ELF-1 (cell line): ENCODE measurements at regions not wholly inside any gene's neighbourhood (a gene's known extent, or its start where the extent isn't known, plus 50 kb on each side); places are given as distances from the start of the nearest gene placed in this dataset.

Experiments used
- DNase-seq: peaks from one replicate; pipeline ENCODE4 v3.0.0-alpha.2; 2016; ENCODE audit warnings: low read depth, low spot score

DNA sequence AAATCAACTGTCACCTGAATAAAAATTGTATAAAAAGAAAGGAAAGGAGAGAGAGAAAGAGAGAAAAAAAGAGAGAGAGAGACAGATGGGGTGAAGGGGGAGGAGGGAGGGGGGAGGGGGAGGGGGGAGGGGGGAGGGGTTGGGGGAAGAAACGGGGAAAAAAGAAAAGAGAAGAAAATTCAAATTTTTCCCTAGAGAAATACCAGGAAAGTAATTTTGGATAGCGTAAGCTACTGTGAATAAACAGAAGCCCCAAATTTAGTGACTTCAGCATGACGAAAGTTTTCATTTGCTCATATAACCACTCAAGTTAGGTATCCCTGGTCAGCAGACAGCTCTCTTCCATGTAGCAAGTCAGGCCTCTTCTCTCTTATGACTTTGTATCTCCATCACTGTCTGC lies 289.4 kb upstream of the MYOCD start:
- DNase-seq: no peak

DNA sequence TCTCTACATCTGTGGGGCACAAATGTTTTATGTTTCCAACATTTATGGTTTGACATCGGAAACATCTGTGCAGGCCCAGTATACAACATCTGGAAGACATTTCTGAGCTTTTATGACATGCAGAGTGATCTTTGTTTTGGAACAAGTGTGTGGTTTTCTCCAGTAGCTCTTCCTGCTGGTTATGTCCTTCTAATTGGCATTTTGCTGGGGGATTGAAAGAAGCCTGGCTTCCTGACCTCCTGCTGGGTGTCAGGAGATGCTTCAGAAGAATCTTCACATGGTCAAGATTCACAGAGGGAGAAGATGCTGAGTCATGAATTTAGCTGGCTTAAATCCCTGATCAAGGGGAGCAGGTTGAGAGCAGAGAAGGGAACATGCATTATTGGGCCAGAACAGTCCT lies 279.5 kb upstream of the MYOCD start:
- DNase-seq: no peak

DNA sequence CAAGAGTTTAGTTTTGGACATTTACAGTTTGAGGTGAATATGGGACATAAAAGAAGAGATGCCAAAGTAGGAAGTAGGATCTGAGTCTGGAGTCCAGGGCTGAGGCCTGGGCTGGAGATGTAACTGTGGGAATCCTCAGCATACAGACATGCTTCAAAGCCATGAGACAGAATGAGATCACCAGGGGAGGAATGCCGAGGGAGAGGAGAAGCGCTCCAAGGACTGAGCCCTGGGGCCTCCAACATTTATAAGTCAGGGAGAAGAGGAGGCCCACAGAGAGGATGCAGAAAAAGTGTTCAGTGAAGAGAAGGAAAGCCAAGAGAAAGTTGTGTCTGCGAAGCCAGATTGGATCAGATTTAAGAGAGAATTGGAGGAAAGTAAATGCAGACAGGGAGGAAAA lies 277.5 kb upstream of the MYOCD start:
- DNase-seq: peak; percentile 46

DNA sequence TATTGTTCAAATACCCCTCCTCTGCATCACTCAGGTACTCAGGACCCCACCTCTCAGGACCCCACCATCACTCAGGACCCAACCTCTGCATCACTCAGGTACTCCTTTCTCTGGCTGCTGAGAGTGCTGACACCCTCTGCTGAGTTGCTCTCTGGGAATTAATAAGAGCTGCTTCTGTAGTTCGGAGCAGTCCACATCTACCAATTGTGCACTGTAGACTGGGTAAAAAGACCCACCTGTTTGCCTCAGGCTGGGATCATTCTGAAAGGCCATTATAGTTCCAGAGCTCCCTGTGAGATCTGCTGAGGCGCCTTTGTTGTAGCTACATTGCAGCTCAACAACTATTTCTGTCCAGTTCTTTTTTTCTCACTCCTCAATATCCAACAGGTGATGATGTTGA lies 276.3 kb upstream of the MYOCD start:
- DNase-seq: no peak

DNA sequence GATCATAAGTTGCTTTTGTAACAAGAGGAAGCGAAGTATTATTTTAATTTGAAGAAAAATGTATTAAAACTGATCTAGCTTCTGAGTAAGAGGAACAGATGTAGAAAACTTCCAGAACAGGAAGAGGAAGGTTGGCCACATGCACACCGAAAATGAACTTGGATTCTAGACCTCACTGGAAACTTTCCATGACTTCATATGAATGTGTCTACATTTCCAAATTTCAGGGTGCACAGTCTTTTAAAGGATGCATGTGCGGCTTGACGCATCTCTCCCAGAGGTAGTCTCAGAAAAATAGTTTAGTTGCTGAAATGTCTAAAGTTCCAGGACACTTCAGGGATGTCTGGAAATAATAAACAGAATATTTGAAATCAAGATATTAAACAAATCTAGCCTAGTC lies 275.1 kb upstream of the MYOCD start:
- no peak for DNase-seq

DNA sequence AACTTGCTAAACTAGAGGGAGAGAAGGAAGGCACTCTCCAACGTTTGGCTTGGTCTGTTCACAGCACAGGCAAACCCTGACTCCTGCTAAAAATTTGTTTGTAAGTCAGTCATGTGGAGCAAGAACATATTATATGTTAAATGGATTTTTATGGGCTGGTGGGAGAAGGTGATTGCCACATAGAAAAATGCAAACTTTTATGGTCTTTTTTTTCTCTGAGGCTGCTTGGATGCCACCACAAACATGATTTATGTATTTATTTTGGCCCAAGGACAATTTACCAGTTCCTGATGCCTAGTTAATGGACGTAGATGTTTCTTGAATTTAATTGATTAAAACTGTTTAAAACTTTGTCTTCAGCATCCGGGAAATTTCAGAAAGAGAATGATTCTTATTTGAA lies 274.2 kb upstream of the MYOCD start:
- no peak for DNase-seq

DNA sequence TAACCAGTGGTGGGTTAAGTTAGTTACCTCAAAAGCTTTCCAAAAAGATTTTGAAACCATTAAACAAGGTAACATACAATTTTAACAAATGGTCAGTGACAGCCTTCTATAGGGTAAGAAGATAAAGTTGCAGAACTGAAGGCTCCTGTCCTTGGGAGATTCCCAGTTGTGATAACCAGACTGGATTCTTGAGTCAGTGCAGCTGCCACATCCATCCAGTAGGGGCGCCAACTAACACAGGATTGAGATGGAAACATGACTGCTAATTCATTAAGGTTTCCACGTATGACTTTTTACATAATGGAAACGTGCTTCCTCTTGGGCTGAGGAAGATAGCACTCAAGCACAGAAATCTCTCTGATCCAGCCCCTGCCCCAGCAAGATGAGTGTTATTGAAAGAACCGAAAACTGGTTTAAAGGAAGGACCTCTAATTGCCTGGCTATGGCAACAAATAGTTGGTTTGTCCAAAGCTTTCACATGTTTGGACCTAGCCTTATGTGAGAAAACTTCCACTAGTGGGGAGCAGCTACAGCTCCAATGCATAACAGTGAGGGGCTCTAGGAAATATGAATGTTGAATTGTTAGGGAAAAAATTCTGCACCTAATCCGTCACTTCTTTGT lies 269.8 kb upstream of the MYOCD start:
- DNase-seq: peak; percentile 32

DNA sequence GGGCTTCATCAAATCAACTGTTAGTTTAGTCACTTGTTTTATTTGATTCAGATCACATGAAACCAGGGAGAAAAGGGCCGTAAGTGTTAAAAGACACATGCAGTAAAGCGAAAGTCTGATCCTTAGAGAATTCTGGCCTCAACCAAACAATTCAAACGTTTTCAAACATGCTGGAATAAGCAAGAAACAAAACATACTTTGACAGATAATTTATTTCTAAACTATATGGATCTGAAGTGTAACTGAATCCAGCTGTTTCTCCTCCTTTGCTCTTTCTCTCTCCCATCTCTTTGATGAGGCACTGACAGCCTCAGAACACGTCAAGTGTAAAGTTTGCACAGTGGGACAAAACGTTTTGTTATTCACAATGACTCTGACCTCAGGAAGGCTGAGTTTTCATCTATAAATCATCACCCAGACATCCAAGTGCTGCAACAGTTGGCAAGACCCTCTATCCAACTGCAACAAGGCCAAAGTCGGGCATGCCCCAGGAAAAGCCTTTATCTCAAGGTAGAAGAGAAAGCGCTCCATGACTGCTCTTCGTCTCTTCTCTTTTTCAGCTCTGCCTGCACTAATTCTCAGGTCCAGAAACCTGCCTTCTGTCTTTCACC lies 267.1 kb upstream of the MYOCD start:
- DNase-seq: no peak

DNA sequence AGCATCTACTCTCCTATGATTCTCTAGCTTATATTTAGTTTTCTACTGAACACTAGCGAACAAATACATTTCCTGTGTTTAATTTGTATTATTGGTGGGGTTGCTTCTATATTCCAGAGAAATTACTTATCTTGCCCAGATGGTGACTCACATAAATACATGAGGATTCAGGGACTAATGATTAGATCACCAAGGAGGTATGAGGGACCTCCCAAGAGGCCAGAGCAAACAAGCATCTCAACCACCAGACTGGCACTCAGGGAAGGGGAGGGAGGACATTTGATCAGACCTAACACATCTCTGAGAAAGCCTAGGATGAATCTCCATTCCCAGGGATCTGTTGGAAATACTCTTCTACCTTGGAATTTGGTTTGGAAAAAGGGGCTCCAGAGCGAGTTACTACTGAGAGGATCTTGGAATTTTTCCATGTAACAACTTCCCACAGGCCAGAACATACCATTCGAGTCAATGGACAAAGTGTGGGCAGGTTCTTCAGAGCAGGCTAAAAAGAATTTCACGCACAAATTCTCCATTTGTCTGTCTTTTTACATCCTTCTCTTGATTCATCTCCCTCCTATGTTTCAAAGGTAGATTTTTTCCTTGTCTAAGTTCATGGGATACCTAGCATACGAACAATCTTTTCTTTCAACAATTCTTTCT lies 262.6 kb upstream of the MYOCD start:
- DNase-seq: no peak

DNA sequence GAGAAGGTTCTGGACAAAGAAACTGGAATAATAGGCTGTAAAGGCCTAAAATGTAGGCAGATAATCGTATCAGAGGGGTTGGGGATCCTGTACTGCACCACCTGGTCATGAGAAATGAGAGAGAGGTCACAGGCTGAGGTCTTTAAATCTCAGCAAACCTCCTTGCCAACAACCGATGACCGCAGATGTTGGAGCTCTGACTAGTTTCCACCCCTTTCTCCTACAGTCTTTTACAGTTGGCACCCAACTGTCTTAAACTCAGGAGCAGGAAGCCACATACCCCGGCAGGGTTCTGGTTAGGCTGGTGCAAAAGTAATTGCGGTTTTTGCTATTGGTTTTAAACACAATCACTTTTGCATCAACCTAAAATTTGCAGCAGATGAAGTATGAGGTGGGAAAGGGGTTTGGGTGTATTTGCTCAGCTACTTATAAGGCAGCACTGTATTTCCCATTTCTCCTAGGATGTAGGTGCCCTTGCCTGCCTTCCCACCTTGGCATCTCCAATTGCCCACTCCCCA lies 261.8 kb upstream of the MYOCD start:
- no peak for DNase-seq

DNA sequence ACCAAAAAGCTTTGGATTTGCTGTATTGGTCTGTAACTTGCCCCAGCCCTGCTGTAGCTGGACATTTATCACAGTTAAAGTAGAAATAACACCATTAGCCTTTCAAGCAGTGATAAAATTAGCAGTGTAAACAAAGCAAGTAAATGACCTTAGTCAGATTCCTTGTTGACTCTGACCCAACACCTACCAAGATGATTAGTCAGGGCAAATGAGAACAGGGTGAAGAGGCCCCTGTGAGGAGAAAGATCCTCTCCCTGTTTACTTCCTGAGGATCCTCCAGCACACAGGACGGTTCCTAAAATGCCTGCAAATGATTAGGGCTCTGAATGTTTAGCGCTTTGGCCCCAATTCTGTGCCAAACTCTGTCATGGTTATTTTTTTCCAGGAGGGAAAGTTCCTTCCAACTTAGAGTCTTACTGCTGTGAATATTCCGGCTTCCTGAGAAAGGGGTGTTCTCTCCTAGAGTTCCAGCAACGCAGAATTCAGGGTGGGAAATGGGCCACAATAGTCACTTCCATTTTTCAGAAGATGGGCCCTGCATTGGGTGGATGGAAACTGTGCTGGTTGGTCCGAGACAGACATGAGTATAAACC lies 259.0 kb upstream of the MYOCD start:
- DNase-seq: no peak

DNA sequence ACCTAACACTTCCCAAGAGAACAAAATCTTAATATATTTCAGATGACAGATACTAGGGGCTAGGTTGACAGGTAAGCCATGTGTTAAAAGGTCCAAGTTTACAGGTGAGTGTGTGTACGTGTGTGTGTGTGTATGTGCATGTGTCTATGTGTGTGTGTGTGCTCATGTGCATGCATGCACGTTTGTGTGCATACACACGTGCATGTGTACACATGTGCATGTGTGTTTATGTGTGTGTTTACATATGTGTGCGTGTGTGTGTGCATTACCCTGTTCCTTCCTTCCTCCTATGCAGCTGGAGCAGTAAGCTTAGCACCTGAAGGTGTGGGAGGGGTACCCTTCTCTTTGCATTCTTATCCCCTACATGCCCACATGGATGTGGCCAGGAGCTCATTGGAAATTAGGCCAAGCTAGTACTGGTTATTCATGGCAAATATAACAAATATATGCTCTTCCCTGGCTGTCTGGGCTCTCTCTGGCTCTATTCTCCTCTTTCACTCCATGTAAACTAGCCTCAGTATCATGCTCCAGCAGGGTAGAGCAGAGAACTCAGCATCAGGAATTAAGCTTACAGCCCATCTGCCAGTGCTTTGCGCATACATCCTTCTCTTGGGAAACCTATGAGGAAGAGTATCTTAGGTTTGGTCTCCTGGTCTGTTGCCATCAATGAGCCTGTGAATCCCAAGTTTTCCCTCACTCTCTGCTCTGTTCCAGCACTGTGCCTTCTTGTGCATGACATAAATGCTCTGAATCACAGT lies 258.0 kb upstream of the MYOCD start:
- DNase-seq: no peak

DNA sequence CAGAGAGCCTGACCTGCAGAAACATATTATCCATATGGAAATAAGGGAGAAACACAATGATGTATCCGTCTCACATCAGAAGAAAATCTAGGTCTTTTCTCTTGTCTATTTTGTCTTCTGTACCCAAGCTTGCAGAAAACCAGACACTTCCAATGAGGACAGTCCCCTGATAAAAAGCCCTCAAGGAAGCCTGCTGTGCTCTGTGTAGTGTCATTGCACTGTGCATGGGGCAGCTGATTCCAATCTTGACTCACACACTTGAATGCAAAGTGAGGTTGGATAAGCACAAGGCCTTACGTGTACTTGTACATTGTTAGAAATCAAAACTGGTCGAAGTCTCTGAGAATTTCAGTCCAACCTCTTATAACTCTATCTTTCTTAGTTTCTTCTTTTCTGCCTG lies 256.6 kb upstream of the MYOCD start:
- DNase-seq: peak; percentile 17

DNA sequence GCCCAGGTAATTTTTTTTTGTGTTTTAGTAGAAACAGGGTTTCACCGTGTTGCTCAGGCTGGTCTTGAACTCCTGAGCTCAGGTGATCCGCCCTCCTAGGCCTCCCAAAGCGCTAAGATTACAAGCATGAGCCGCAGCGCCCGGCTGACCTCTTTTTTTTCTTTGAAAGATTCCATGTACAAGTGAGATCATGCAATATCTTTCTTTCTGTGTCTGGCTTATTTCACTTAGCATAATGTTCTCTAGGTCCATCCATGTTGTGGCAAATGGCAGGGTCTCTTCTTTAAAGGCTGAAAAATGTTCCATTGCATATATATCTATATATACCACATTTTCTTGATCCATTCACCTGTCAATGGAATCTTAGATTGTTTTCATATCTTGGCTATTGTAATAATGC lies 255.0 kb upstream of the MYOCD start:
- no peak for DNase-seq

DNA sequence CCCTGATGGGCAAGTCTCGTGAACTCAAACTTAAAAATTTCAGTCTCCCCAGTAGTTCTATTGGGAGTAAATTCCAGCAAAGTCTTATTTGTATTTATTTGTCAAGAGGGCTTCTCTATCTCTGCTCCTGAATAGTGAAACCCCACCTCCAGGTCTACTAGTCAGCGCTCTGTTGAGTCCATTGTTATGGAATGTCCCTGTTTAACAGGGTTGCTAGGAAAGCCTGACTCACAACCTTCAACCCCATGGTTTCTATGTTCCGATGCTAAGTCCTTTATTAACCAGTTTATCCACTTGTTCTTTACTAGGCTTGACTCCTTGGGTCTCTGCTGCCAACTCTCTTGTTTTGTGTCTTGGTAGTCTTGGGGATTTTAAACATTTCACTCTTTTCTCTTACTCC lies 250.7 kb upstream of the MYOCD start:
- peak; percentile 40 for DNase-seq

DNA sequence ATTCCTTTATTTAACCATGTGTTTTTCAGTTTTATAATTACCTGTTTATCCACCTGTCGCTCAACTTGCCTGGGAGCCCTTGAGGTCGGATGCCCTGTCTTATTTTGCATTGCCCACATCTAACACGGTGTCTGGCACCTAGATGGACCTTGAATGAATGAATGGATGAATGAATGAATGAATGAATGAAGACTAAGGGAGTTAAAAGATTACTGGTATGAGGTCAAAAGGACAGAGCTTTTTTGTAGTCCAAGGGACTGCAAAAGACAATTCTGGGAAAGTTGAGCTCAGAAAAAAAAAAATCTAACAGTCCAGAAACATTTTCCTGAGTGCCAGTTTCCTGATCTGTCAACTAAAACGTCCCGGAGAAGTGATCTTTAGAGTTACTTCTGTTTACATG lies 244.6 kb upstream of the MYOCD start:
- DNase-seq: no peak

DNA sequence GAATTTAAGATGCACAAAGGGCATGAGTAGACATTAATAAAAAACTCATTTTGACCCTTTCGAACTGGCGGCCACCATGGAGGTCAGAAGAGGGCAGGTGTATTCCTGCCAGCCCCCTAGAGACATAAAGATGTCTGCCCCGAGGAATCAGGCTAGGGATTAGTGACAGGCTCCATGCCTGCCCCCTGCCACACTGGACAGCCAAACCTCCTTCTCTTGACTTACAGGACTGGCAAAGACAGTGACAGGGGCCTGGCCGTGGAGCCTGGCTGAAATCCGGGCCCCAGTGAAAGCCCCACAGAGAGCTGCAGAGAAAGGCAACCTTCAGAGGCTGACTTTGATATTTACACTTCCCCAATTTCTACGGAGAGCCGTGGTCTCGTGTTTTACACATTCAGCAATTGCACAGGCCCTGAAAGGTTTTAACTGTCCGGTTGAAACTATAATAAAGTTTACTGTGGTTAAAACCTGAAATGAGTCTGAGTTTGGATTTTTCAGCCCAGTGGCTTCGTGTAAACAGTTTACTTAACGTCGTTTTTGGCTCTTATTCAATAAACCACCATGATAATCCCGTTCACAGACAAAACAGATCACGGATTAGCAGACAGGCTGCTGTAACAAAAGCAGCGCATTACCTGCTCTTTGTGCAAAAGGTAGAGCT lies 243.9 kb upstream of the MYOCD start:
- no peak for DNase-seq

DNA sequence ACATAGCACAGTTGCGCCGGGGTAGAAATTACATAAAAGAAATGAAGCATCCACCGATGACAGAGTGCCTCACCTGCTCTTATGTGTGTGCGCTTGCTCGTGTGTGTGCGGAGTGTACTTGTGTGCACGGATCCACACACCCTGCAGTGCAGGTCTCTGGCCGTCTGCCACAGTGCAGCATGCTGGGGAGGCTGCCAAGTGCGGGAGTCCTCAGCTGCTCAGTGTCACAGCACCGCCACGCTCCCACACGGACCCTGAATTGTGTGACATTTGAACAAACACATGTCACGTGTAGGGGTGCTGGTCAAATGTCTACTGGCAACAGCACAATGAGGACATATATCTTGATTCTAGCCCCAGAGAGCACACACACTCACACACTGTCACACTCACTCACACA lies 243.0 kb upstream of the MYOCD start:
- no peak for DNase-seq

DNA sequence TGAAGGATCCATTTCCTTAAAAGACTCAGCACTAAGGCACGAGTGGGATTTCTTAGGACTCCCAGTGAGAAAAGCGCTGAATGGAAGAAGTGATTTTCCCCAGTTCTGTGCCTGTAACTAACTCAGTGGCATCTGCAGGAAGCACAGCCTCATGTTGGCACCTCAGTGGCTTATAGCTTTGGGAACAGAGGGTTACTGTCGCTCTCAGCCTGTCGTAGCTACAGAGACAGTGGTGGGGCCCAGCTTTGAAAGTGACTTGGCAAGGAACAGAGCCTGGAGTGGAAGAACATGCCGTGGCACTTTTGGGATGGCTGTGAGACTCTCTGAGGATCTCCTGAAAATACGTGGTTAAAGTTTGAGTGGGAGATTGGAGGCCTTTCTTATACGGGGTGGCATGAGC lies 242.4 kb upstream of the MYOCD start:
- DNase-seq: no peak

DNA sequence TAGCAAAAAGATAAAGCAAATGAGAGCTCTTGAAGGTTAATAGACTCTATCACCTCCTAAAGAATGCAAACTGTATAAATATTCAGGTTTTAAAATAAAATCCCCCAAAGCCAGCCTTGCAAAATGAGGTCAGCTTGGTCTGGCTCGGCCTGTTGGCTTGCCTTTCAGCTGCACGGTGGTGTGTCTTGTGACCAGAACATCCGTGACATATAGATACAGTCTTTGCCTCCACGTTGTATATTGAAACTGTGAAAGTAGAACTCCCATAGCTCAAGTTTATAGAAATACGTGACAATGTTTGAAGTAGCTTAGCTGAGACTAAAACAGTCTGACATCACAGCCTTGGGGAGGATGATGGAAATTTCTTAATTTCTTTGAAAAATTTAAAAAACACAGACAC lies 236.6 kb upstream of the MYOCD start:
- DNase-seq: no peak

DNA sequence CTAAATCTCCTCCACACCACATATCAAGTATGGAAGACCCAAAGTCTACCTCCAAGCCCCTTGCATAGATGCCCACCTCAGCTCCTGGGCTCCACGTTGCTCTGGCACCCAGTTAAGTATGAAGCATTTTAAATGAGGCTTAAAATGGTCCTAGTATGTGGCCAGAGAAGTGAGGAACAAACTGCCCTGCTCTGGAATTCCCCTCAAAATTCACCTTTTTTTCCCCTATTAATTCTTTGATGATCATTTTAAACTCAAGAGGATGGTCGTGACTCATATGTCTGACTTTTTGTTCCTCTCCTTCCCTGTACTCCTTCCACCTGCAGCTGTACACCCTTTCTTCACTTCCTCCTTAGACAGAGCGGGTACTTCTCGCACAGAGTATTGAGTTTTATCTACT lies 234.5 kb upstream of the MYOCD start:
- DNase-seq: no peak

DNA sequence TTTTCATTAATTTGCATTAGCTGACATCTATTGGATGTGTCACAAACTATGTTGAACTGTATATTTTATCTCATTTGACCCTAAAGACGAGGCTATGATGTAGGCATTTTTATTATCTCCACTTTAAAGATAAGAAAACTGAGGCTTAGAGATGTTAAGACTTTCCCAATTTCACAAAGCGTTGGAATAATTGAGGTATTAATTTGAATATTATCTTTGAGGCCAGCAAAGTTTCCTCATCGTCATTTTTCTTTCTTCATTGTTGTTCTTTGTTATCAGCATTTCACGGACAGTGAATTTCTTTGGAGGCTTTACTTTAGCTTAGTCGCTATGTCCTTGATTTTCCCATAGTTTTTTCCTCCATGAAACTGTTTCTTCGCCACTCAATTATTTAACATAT lies 227.5 kb upstream of the MYOCD start:
- DNase-seq: no peak
